Choroid plexus epithelial cell (primary cell): ENCODE measurements at regions not wholly inside any gene's neighbourhood (a gene's known extent, or its start where the extent isn't known, plus 50 kb on each side); places are given as distances from the start of the nearest gene placed in this dataset.
"Not testable (repeated sequence)": the region's sequence is repeated elsewhere in the genome, so short reads cannot be mapped to it uniquely, and the experiment has no call there.

Experiments
- DNase-seq: peaks from one replicate; pipeline ENCODE4 v3.0.0-alpha.2; 2010; ENCODE audit warnings: low read depth
- H3K4me3 ChIP-seq: 2 replicates; pipeline ENCODE4 v1.5.1; 2011; ENCODE audit warnings: low read depth, mild to moderate bottlenecking, control low read depth, low read length, moderate library complexity
- TF ChIP-seq, protein P1 (sequence below): conservative IDR thresholded peaks from 2 replicates; pipeline ENCODE4 v1.5.1; 2011; ENCODE audit warnings: low read depth, mild to moderate bottlenecking, control low read depth, inconsistent platforms, low read length, moderate library complexity

DNA sequence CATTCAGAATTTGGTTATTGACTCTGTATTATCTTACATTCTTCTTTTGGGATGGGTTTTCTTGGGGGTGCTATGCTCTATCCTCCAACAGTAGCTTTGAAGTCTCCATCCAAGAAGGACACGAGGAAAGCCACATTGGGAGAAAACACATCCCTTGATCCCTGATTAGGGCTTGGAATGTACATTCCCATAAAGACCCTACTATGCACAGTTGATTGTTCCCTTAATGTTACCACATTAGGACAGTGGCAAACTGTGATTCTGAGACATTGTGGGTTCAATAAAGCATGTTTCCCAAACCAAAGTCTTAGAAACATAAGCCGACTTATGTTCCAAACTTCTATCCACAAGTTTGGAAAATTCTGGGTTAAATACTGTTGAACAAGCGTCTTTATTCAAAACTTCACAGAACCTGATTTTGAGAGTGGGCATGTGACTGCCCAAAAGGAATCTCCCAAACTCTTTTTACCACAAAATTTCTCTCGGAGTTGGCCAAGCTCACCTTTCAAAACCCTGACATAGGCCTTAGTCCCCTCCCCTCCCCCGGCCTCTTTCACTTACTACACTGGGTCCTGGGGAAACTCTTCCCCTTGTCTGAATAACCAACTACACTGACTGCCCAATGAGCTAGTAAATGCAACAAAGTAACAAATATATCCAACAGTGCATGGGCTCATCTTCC is 177.0 kb upstream of the KAZN start:
- no peak for DNase-seq
- TF ChIP-seq, protein P1, sequence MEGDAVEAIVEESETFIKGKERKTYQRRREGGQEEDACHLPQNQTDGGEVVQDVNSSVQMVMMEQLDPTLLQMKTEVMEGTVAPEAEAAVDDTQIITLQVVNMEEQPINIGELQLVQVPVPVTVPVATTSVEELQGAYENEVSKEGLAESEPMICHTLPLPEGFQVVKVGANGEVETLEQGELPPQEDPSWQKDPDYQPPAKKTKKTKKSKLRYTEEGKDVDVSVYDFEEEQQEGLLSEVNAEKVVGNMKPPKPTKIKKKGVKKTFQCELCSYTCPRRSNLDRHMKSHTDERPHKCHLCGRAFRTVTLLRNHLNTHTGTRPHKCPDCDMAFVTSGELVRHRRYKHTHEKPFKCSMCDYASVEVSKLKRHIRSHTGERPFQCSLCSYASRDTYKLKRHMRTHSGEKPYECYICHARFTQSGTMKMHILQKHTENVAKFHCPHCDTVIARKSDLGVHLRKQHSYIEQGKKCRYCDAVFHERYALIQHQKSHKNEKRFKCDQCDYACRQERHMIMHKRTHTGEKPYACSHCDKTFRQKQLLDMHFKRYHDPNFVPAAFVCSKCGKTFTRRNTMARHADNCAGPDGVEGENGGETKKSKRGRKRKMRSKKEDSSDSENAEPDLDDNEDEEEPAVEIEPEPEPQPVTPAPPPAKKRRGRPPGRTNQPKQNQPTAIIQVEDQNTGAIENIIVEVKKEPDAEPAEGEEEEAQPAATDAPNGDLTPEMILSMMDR = no peak
- H3K4me3 ChIP-seq = no peak overlapping the region

DNA sequence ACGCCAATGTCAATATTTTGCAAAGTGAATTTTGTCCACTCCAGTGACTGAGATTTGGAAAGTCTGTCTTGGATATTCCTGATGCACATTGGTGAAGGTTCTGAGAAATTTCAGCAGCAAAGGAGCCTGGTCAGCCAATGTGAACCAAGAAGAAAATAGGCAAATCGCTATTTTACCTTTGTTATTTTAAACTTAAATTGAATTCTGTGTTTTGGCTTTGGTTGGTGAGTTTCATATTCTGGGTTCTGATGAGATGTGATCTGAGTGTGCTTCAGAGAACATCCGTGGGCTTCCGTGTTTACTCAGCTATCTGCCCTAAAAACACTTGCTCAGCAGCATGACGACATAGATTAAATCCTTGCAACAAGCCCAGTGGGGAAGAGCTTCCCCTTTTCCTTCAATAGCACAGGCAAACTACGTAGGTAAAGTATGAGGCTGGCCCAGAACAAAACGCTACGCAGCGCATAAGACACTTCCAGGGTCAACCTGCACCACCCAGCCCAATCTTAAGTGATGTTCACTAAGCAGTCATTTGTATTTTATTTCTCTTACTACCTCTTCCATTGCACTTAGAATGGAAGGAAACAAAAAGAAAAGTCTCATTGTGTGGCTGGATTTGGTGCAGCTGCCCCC is 176.4 kb upstream of the KAZN start:
- H3K4me3 ChIP-seq = no peak overlapping the region
- TF ChIP-seq, protein P1 = no peak
- DNase-seq = no peak

DNA sequence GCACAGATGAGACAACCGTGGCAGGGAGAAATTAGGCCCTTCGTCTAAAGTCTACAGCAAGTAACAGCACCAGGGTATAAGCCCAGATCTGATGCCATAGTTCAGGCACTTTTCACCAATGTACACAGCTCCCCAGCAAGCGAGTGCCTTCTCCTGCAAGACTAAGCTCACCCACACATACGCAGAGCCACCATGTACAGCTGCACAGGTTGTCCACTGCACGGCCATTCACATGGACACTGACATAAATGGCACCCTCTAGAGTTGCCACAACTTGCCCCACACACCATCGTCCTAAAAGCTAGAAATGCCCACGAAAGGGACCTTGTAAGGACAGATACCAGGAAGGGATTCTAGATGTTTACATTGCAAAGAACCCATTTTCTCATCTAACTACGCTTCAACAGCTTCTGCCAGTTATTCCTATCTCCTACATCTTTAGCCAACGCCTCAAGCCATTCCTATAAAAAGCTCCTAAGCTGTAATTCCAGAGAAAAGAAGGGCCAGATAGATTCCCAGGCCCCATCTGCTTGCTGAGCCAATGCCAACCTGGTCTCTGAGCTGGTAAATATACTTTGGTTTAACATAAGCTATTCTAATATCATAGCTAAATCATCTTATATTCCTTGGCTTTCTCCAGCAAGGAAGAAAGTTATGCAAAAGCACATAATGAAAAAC is 174.0 kb upstream of the KAZN start:
- TF ChIP-seq, protein P1 = no peak
- no peak overlapping the region for H3K4me3 ChIP-seq
- no peak for DNase-seq

DNA sequence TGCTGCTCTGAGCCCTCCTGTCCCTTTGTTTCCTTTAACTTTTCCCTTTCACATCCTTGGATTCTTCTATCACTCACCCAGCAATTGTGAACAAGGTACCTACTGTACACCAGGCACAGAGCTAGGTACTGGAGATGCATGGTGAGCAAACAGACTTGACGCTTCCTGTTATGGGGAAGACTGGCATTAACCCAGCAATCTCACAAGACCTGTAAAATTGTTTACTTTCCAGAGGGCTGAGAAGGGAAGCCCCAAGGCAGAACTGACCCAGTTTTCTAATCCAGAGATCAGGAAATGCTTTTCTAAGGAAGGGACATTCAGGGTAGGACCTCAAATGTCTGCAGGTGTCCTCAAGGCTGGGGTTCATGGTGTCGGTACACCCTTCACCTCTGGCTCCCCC is 171.6 kb upstream of the KAZN start:
- TF ChIP-seq, protein P1 = no peak
- no peak for DNase-seq
- H3K4me3 ChIP-seq = no peak overlapping the region

DNA sequence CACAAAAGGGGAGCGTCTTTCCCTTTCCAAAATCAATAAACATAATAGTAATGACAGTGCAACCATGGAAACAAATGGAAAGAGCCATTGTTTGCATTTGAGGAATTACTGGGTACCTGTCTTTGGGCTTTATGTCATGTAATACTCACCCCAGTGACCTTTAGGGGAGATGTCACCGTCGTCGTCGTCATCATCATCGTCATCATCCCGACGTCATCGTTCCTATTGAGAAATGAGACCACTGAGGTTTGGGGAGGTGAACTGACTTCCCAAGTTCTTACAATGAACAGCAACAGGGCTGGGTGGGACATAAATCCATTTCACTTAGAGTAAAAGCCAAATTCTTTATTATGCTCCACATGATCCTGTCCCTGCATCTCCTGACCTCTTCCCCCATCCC is 168.9 kb upstream of the KAZN start:
- H3K4me3 ChIP-seq = no peak overlapping the region
- DNase-seq = no peak
- TF ChIP-seq, protein P1 = no peak

DNA sequence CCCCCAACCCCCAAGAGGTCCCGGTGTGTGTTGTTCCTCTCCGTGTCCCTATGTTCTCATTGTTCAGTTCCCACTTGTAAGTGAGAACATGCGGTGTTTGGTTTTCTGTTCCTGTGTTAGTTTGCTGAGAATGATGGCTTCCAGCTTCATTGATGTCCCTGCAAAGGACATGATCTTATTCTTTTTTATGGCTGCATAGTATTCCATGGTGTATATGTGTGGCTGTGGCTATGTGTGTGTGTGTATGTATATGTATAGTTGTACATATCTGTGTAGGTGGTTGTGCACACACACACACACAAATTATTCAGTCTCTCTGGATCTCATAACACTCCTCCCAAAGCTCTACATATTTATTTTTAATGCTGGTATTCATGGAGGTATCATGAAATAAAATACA is 165.8 kb upstream of the KAZN start:
- not testable (repeated sequence) for H3K4me3 ChIP-seq, DNase-seq

DNA sequence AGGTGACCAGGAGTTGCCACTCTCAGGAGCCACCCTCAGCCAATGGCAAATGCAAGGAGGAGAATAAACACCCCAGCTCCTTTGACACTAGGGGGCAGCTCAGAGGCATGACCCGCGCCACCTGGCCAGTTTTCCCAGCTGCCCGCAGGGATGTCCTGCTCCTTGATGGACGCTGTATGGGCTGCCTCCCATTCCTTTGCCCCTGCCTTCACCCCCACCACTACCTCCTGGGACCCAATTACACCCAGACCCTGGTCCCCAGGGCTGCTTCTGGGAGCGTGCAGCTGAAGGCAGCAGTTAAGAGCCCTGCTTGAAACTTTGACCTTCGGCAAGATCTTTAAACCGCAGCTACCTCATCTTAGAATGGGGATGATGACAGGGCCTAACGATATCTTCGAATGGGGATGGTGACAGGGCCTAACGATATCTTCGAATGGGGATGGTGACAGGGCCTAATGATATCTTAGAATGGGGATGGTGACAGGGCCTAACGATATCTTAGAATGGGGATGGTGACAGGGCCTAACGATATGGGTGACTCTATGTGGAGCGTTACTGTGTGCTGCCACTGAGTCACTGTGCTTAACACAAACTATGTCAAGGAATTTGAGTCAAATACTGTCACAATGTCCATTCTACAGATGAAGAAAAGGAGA is 163.0 kb upstream of the KAZN start:
- TF ChIP-seq, protein P1 = no peak
- DNase-seq = no peak
- no peak overlapping the region for H3K4me3 ChIP-seq
